ENCODE measurements at regions not wholly inside any gene's neighbourhood (a gene's known extent, or its start where the extent isn't known, plus 50 kb on each side); places are given as distances from the start of the nearest gene placed in this dataset.

GRCh38 chr15:88382482-88382983 is 84.7 kb downstream of the MRPL46 start:
- Histone ChIP-seq H4K20me1 (ENCODE audit: control insufficient read depth, insufficient read depth, low read depth, low read length) (no peaks in the 10 kb centered on the region), H3K4me1 (ENCODE audit: control insufficient read depth, low read length) (no peaks in the 10 kb centered on the region), H3K36me3 (ENCODE audit: control insufficient read depth, low read length) (no peaks in the 10 kb centered on the region), H3K9me3 (ENCODE audit: control insufficient read depth, insufficient read depth, low read length) (no peaks in the 10 kb centered on the region), H3K9me2 (replicated peaks; ENCODE audit: control insufficient read depth, low read length) (no peaks in the 10 kb centered on the region), H3K27me3 (ENCODE audit: control insufficient read depth, low read length) (no peaks in the 10 kb centered on the region; the same call in 1 of the 2 replicates), H3F3A (ENCODE audit: control insufficient read depth, insufficient read depth) (no peaks in the 10 kb centered on the region), H3K4me3 (ENCODE audit: low read length) (no peak overlapping the region), H3K27ac (ENCODE audit: low read depth, low read length) (no peak overlapping the region), H3K4me2 (ENCODE audit: low read length) (no peak overlapping the region), H3K79me2 (ENCODE audit: control insufficient read depth, low read length) (no peaks in the 10 kb centered on the region)
- TF ChIP-seq CTCF (IDR thresholded peaks at IDR 0.05; ENCODE audit: low read depth, low read length, poor library complexity, severe bottlenecking) (no peak), EZH2phosphoT487 (IDR thresholded peaks at IDR 0.05; ENCODE audit: borderline replicate concordance, low read length) (no peak)

DNA sequence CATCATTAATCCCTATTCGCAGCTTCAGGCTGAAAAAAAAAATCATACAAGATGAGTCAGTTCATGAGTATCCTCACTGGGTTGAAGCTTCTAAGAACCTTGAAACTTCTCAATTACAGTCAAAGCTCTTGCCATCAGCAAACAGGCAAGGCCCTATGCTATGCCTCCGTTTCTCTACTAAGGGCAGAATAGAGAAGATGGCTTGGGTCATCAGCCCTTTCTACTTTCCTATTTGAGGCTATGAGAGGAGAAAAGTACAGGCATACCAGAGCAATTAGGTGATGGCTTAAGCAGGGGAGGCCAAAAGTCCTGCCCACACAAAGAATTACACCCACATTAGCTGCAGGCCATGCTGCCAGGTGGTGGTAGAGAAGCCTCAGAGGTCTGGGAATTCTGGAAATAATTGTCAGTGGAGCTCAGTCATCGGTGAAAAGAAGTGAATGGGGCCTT is 89.0 kb downstream of the MRPL46 start:
- H3K9me2 ChIP-seq (replicated peaks; ENCODE audit: control insufficient read depth, low read length), result no peaks in the 10 kb centered on the region
- H3K27ac ChIP-seq (ENCODE audit: low read depth, low read length), result no peak overlapping the region
- H3K4me1 ChIP-seq (ENCODE audit: control insufficient read depth, low read length), result no peaks in the 10 kb centered on the region
- no peaks in the 10 kb centered on the region for H3F3A ChIP-seq (ENCODE audit: control insufficient read depth, insufficient read depth)
- no peaks in the 10 kb centered on the region for H3K36me3 ChIP-seq (ENCODE audit: control insufficient read depth, low read length)
- peaks cover 6% of the 10 kb centered on the region; the same call in 1 of the 2 replicates for H3K27me3 ChIP-seq (ENCODE audit: control insufficient read depth, low read length)
- H3K4me3 ChIP-seq (ENCODE audit: low read length), result no peak overlapping the region
- no peaks in the 10 kb centered on the region for H3K79me2 ChIP-seq (ENCODE audit: control insufficient read depth, low read length)
- H3K9me3 ChIP-seq (ENCODE audit: control insufficient read depth, insufficient read depth, low read length), result no peaks in the 10 kb centered on the region
- no peaks in the 10 kb centered on the region for H4K20me1 ChIP-seq (ENCODE audit: control insufficient read depth, insufficient read depth, low read depth, low read length)
- no peak overlapping the region for H3K4me2 ChIP-seq (ENCODE audit: low read length)
- no peak for TF ChIP-seq EZH2phosphoT487 (IDR thresholded peaks at IDR 0.05; ENCODE audit: borderline replicate concordance, low read length)
- no peak for TF ChIP-seq CTCF (IDR thresholded peaks at IDR 0.05; ENCODE audit: low read depth, low read length, poor library complexity, severe bottlenecking)

GRCh38 chr15:88377509-88377908 is 89.7 kb downstream of the MRPL46 start:
- H3K27me3 ChIP-seq (ENCODE audit: control insufficient read depth, low read length), result peaks cover 6% of the 10 kb centered on the region; the same call in 1 of the 2 replicates
- H4K20me1 ChIP-seq (ENCODE audit: control insufficient read depth, insufficient read depth, low read depth, low read length), result no peaks in the 10 kb centered on the region
- H3F3A ChIP-seq (ENCODE audit: control insufficient read depth, insufficient read depth), result no peaks in the 10 kb centered on the region
- no peaks in the 10 kb centered on the region for H3K36me3 ChIP-seq (ENCODE audit: control insufficient read depth, low read length)
- TF ChIP-seq EZH2phosphoT487 (IDR thresholded peaks at IDR 0.05; ENCODE audit: borderline replicate concordance, low read length) (no peak), CTCF (IDR thresholded peaks at IDR 0.05; ENCODE audit: low read depth, low read length, poor library complexity, severe bottlenecking) (no peak)
- no peaks in the 10 kb centered on the region for H3K79me2 ChIP-seq (ENCODE audit: control insufficient read depth, low read length)
- no peaks in the 10 kb centered on the region for H3K9me3 ChIP-seq (ENCODE audit: control insufficient read depth, insufficient read depth, low read length)
- no peaks in the 10 kb centered on the region for H3K9me2 ChIP-seq (replicated peaks; ENCODE audit: control insufficient read depth, low read length)
- H3K4me2 ChIP-seq (ENCODE audit: low read length), result no peak overlapping the region
- H3K4me1 ChIP-seq (ENCODE audit: control insufficient read depth, low read length), result no peaks in the 10 kb centered on the region
- no peak overlapping the region for H3K4me3 ChIP-seq (ENCODE audit: low read length)
- no peak overlapping the region for H3K27ac ChIP-seq (ENCODE audit: low read depth, low read length)

All from DOHH2 (cell line).